Endodermal cell (in vitro differentiated cells): ENCODE measurements at regions not wholly inside any gene's neighbourhood (a gene's known extent, or its start where the extent isn't known, plus 50 kb on each side); places are given as distances from the start of the nearest gene placed in this dataset.

Source experiments
- DNase-seq: peaks from one replicate; pipeline ENCODE4 v3.0.0-alpha.2; 2017
- H3K27ac ChIP-seq: 2 replicates; pipeline ENCODE4 v1.5.1; 2013; ENCODE audit warnings: mild to moderate bottlenecking, low read depth, low read length, moderate library complexity
- H3K27me3 ChIP-seq: 2 replicates; pipeline ENCODE4 v1.6.1; 2013; ENCODE audit warnings: mild to moderate bottlenecking, low read length, moderate library complexity; ENCODE audit not compliant: insufficient read depth, control insufficient read depth, poor library complexity, severe bottlenecking
- H3K36me3 ChIP-seq: 2 replicates; pipeline ENCODE4 v1.7.0; 2013; ENCODE audit warnings: mild to moderate bottlenecking, low read length, moderate library complexity; ENCODE audit not compliant: control insufficient read depth, insufficient read depth
- H3K4me1 ChIP-seq: one replicate; pipeline ENCODE4 v1.7.0; 2013; ENCODE audit warnings: low read length; ENCODE audit not compliant: control insufficient read depth, insufficient read depth
- H3K4me3 ChIP-seq: 2 replicates; pipeline ENCODE4 v1.5.1; 2013; ENCODE audit warnings: mild to moderate bottlenecking, low read length, moderate library complexity
- H3K9ac ChIP-seq: 2 replicates; pipeline ENCODE4 v1.6.1; 2013; ENCODE audit warnings: mild to moderate bottlenecking, low read length, moderate library complexity; ENCODE audit not compliant: poor library complexity, severe bottlenecking; ENCODE audit errors: extremely low read depth
- H3K9me3 ChIP-seq: 2 replicates; pipeline ENCODE4 v1.6.1; 2013; ENCODE audit warnings: mild to moderate bottlenecking, low read length, moderate library complexity; ENCODE audit not compliant: control insufficient read depth
- H3K27ac Mint-ChIP-seq: 2 replicates; pipeline ENCODE4 v1.8.0; 2020; ENCODE audit warnings: mixed read lengths
- H3K27me3 Mint-ChIP-seq: 2 replicates; pipeline ENCODE4 v1.8.0; 2021; ENCODE audit warnings: mild to moderate bottlenecking, mixed read lengths; ENCODE audit not compliant: insufficient read depth
- H3K36me3 Mint-ChIP-seq: 2 replicates; pipeline ENCODE4 v1.8.0; 2020; ENCODE audit warnings: low read depth, mixed read lengths
- H3K4me1 Mint-ChIP-seq: 2 replicates; pipeline ENCODE4 v1.8.0; 2020; ENCODE audit warnings: mixed read lengths
- H3K4me3 Mint-ChIP-seq: 2 replicates; pipeline ENCODE4 v1.8.0; 2020; ENCODE audit warnings: mild to moderate bottlenecking, moderate library complexity, mixed read lengths
- H3K9me3 Mint-ChIP-seq: 2 replicates; pipeline ENCODE4 v1.8.0; 2020; ENCODE audit warnings: mild to moderate bottlenecking, mixed read lengths
- CTCF ChIP-seq: fragments of 200-600 bp; sonication (generic); conservative IDR thresholded peaks from 2 replicates; pipeline ENCODE4 v1.5.0; 2021; ENCODE audit warnings: antibody characterized with exemption, mild to moderate bottlenecking
- WGBS, 2 experiments: methylation state at CpG; one replicate each; pipeline versions ENCODE4 v1.1.5 to v1.1.7; 2013; ENCODE audit warnings: missing lambda C conversion rate in 2 of 2, mixed read lengths in 1 of 2; ENCODE audit not compliant: insufficient coverage in 1 of 2, insufficient read length in 1 of 2; 5-methylcytosine and 5-hydroxymethylcytosine counted together

- Histone ChIP-seq H3K4me3 (no peak overlapping the region), H3K27me3 (no peaks in the 10 kb centered on the region), H3K9me3 (peaks cover 25% of the 10 kb centered on the region), H3K36me3 (no peaks in the 10 kb centered on the region), H3K4me1 (no peaks in the 10 kb centered on the region), H3K27ac (no peak overlapping the region), H3K9ac (no peak overlapping the region)
- no peak for DNase-seq
- Mint-ChIP-seq H3K4me1 (no peaks in the 10 kb centered on the region), H3K9me3 (peaks cover 50% of the 10 kb centered on the region), H3K4me3 (no peak overlapping the region), H3K27ac (no peak overlapping the region), H3K27me3 (no peaks in the 10 kb centered on the region), H3K36me3 (peaks cover 11% of the 10 kb centered on the region)
- WGBS, 2 experiments: 100% methylated on average over 2 of the region's 2 CpGs; no CpG with 5 or more reads in 1 of the 2 experiments
- no peak for TF ChIP-seq CTCF
Measured at GRCh38 chr4:36587909-36588472, 306.6 kb downstream of the DTHD1 start.

GRCh38 chr4:36590343-36590742, 308.9 kb downstream of the DTHD1 start:
- Mint-ChIP-seq H3K27ac (no peak overlapping the region), H3K27me3 (no peaks in the 10 kb centered on the region), H3K4me3 (no peak overlapping the region), H3K9me3 (peaks cover 53% of the 10 kb centered on the region), H3K4me1 (no peaks in the 10 kb centered on the region), H3K36me3 (peaks cover 11% of the 10 kb centered on the region)
- Histone ChIP-seq H3K4me3 (no peak overlapping the region), H3K27me3 (no peaks in the 10 kb centered on the region), H3K36me3 (no peaks in the 10 kb centered on the region), H3K9me3 (peaks cover 25% of the 10 kb centered on the region), H3K4me1 (no peaks in the 10 kb centered on the region), H3K9ac (no peak overlapping the region), H3K27ac (no peak overlapping the region)
- no peak for DNase-seq
- no peak for TF ChIP-seq CTCF

GRCh38 chr4:36601864-36602495, 320.6 kb downstream of the DTHD1 start:
- no peaks in the 10 kb centered on the region for H3K27me3 ChIP-seq
- H3K9me3 Mint-ChIP-seq: peaks cover 5% of the 10 kb centered on the region
- H3K36me3 Mint-ChIP-seq: no peaks in the 10 kb centered on the region
- WGBS, 2 experiments: 94 to 100% methylated on average over 1 to 3 of the region's 3 CpGs
- no peak overlapping the region for H3K27ac Mint-ChIP-seq
- no peak overlapping the region for H3K9ac ChIP-seq
- H3K4me3 Mint-ChIP-seq: no peak overlapping the region
- no peak for TF ChIP-seq CTCF
- peaks cover 5% of the 10 kb centered on the region for H3K4me1 Mint-ChIP-seq
- no peaks in the 10 kb centered on the region for H3K4me1 ChIP-seq
- no peak overlapping the region for H3K4me3 ChIP-seq
- H3K9me3 ChIP-seq: peaks cover 4% of the 10 kb centered on the region
- H3K27ac ChIP-seq: no peak overlapping the region
- no peak for DNase-seq
- H3K36me3 ChIP-seq: no peaks in the 10 kb centered on the region
- H3K27me3 Mint-ChIP-seq: no peaks in the 10 kb centered on the region
